DND-41 (cell line): ENCODE measurements at regions not wholly inside any gene's neighbourhood (a gene's known extent, or its start where the extent isn't known, plus 50 kb on each side); places are given as distances from the start of the nearest gene placed in this dataset.

ENCODE experiments used
- EZH2 ChIP-seq: IDR thresholded peaks from 3 replicates; pipeline ENCODE4 v1.6.1; 2012; ENCODE audit warnings: borderline replicate concordance, low read depth, mild to moderate bottlenecking, moderate library complexity, low read length, inconsistent platforms; ENCODE audit not compliant: severe bottlenecking
- TF ChIP-seq, protein P1 (sequence below): IDR thresholded peaks from 2 replicates; pipeline ENCODE4 v1.5.1; 2012; ENCODE audit warnings: borderline replicate concordance, low read length, moderate library complexity, mild to moderate bottlenecking; ENCODE audit not compliant: poor library complexity, severe bottlenecking; ENCODE audit errors: extremely low read depth

DNA sequence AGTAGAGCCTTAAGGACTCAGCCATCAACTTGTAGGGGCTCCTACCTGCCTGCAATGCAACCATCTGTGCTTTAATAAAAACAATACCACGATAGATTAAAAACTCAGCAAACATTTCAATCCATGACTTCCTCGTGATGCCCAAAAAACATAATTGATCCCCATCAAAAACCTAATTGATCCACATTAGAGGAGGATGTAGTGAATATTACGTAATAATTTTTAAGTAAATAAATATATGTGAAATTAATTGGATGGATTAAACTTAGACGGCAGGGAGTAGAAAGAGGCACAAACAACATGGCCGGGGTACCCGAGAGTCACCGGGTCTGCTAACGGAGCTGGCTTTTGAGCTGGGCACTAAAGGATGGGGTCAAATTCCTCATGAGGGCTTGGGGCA, 87.3 kb downstream of the ARL4C start:
- TF ChIP-seq, protein P1, sequence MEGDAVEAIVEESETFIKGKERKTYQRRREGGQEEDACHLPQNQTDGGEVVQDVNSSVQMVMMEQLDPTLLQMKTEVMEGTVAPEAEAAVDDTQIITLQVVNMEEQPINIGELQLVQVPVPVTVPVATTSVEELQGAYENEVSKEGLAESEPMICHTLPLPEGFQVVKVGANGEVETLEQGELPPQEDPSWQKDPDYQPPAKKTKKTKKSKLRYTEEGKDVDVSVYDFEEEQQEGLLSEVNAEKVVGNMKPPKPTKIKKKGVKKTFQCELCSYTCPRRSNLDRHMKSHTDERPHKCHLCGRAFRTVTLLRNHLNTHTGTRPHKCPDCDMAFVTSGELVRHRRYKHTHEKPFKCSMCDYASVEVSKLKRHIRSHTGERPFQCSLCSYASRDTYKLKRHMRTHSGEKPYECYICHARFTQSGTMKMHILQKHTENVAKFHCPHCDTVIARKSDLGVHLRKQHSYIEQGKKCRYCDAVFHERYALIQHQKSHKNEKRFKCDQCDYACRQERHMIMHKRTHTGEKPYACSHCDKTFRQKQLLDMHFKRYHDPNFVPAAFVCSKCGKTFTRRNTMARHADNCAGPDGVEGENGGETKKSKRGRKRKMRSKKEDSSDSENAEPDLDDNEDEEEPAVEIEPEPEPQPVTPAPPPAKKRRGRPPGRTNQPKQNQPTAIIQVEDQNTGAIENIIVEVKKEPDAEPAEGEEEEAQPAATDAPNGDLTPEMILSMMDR, result no peak
- TF ChIP-seq EZH2, result no peak
